Thoracic aorta (tissue), 2 donors: ENCODE measurements at regions not wholly inside any gene's neighbourhood (a gene's known extent, or its start where the extent isn't known, plus 50 kb on each side); places are given as distances from the start of the nearest gene placed in this dataset.

Experiments
- ATAC-seq: fragments of 150-250 bp; one replicate; pipeline ENCODE4 v1.8.0; 2017; ENCODE audit warnings: low read depth; ENCODE audit not compliant: insufficient number of reproducible peaks, low FRiP score
- DNase-seq: peaks from one replicate; pipeline ENCODE4 v3.0.0-alpha.2; 2020; ENCODE audit warnings: low spot score
- H3K27ac ChIP-seq, 2 donors: fragments of 200-600 bp; sonication (generic); 1 replicate in 1 of 2; 2 replicates in 1 of 2; pipeline ENCODE4 v1.5.1; 2016; ENCODE audit warnings: mild to moderate bottlenecking in 2 of 2, moderate library complexity in 2 of 2
- H3K27me3 ChIP-seq: fragments of 200-600 bp; sonication (generic); replicated peaks from 2 replicates; pipeline ENCODE4 v1.6.0; 2016; ENCODE audit warnings: mild to moderate bottlenecking; ENCODE audit not compliant: insufficient read depth
- H3K36me3 ChIP-seq: fragments of 200-600 bp; sonication (generic); one replicate; pipeline ENCODE4 v1.5.1; 2016
- H3K4me1 ChIP-seq, 2 donors: fragments of 200-600 bp; sonication (generic); 1 replicate in 1 of 2; 2 replicates in 1 of 2; pipeline versions ENCODE4 v1.5.1 to v1.6.0; 2016; ENCODE audit warnings: low read depth in 2 of 2, mild to moderate bottlenecking in 1 of 2; ENCODE audit not compliant: control insufficient read depth in 1 of 2
- H3K4me3 ChIP-seq: fragments of 200-600 bp; sonication (generic); 2 replicates; pipeline ENCODE4 v1.5.1; 2016; ENCODE audit warnings: mild to moderate bottlenecking
- H3K9me3 ChIP-seq: fragments of 200-600 bp; sonication (generic); 2 replicates; pipeline ENCODE4 v1.5.1; 2016
- TF ChIP-seq, protein P1 (sequence below): fragments of 200-600 bp; sonication (generic); IDR thresholded peaks from one replicate; pipeline ENCODE4 v1.5.1; 2019; ENCODE audit warnings: antibody characterized with exemption

DNA sequence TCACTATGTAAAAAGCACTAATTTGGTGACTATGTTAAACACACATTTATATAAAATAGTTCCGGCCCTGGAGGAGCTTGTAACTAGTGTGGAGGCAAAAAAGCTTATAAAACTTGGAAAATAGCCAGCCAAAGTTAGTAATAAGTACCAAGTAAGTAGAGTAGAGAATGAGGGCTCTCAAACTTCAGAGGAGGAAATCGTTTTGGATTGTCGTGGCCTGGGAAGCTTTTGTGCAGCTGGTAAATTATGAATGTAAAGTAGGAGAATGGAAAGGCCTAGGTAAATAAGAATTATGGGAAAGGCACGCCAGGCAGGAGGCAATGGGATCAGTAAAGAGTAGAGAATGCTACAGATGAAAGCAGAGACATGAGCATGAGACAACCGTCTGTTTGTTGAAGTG is 832.7 kb upstream of the ZNF608 start:
- Histone ChIP-seq H3K27ac (no peak overlapping the region), H3K4me3 (no peak overlapping the region), H3K27me3 (no peaks in the 10 kb centered on the region), H3K4me1 (peaks cover 37 to 60% of the 10 kb centered on the region in 2 donors), H3K9me3 (no peaks in the 10 kb centered on the region), H3K36me3 (no peaks in the 10 kb centered on the region)
- TF ChIP-seq, protein P1, sequence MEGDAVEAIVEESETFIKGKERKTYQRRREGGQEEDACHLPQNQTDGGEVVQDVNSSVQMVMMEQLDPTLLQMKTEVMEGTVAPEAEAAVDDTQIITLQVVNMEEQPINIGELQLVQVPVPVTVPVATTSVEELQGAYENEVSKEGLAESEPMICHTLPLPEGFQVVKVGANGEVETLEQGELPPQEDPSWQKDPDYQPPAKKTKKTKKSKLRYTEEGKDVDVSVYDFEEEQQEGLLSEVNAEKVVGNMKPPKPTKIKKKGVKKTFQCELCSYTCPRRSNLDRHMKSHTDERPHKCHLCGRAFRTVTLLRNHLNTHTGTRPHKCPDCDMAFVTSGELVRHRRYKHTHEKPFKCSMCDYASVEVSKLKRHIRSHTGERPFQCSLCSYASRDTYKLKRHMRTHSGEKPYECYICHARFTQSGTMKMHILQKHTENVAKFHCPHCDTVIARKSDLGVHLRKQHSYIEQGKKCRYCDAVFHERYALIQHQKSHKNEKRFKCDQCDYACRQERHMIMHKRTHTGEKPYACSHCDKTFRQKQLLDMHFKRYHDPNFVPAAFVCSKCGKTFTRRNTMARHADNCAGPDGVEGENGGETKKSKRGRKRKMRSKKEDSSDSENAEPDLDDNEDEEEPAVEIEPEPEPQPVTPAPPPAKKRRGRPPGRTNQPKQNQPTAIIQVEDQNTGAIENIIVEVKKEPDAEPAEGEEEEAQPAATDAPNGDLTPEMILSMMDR: no peak
- ATAC-seq: no peak
- no peak for DNase-seq

DNA sequence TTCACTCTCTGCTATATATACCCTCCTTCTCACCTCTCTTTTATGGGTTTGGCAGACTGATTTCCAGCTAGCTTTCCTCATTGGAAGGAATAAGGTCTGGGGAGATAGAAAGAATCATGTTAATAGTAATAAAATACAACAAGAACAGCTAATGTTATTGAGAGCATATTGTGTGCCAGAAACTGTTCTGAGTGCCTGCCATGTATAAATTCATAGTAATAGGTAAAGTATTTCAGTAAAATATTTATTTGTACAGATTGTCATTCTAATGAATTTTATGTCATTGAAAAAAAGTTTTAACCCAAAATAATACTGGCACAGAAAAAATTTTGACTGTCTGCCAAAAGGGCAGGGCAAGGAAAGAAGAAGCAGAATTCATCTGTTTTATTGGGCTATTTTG is 834.9 kb upstream of the ZNF608 start:
- H3K36me3 ChIP-seq: no peaks in the 10 kb centered on the region
- no peak overlapping the region for H3K4me3 ChIP-seq
- no peak overlapping the region for H3K27ac ChIP-seq
- TF ChIP-seq, protein P1: no peak
- DNase-seq (no peak), ATAC-seq (no peak)
- H3K4me1 ChIP-seq: peaks cover 30 to 49% of the 10 kb centered on the region in 2 donors
- H3K9me3 ChIP-seq: no peaks in the 10 kb centered on the region
- H3K27me3 ChIP-seq: no peaks in the 10 kb centered on the region

DNA sequence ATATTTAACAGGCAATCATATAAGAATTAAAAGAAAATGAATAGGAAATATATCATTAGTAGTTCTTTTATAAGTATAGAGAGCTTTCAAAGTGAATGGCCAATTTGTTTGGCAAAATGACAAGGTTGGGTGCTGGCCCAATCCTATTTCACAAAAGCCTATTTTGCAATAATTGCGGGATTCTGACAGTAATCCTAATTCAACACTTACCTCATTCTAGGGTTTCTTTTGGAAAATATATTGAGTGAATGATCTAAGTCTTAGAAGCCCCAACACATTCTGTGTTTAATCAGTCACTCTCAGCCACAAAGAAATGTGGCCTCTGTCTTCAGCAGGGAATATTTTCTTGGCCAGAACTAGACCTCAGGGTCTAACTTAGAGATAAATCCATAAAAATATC is 835.9 kb upstream of the ZNF608 start:
- Histone ChIP-seq H3K4me3 (no peak overlapping the region), H3K36me3 (no peaks in the 10 kb centered on the region), H3K9me3 (no peaks in the 10 kb centered on the region), H3K27me3 (no peaks in the 10 kb centered on the region), H3K27ac (no peak overlapping the region), H3K4me1 (peaks cover 27 to 42% of the 10 kb centered on the region in 2 donors)
- DNase-seq: no peak
- TF ChIP-seq, protein P1: no peak
- no peak for ATAC-seq

DNA sequence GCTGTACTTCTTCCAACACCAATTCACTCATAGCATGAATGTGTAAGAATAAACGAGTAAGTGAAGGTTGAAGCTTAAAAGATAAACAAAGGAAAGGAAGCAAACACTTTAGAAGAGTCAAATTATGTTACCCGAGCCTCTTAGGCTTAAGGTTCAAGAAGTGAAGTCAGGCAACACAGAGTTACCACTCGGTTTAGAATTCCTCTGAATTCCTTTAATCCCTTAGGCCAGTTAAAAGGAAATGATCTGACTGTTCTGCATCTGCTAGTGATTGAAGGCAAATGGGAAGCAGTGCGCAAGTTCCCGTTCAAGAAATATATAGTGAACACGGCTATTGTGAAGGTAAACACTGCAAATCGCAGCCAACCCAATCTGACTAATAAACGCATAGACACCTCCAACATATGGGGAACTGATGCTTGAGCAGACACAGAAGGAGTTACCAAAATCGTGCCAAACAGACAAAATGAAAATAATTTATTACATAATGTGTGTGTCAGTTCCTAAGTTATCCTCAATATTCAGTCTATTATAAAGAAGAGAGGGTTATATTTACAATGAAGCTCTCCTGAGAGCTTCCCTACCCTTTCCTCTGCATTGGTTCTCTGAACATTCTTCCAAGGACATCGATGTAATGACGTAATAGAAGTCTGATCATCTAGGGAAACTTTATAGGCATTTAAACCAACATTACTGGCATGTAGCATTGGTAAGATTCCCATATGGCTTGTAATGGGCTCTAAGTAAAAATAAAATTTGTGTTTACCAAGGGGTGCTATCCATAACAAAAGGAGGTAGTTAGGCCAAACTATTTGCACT is 837.1 kb upstream of the ZNF608 start:
- no peak overlapping the region for H3K27ac ChIP-seq
- DNase-seq: no peak
- TF ChIP-seq, protein P1: no peak
- H3K36me3 ChIP-seq: no peaks in the 10 kb centered on the region
- ATAC-seq: no peak
- H3K4me1 ChIP-seq: peaks cover 27 to 42% of the 10 kb centered on the region in 2 donors
- H3K4me3 ChIP-seq: no peak overlapping the region
- H3K27me3 ChIP-seq: no peaks in the 10 kb centered on the region
- no peaks in the 10 kb centered on the region for H3K9me3 ChIP-seq

DNA sequence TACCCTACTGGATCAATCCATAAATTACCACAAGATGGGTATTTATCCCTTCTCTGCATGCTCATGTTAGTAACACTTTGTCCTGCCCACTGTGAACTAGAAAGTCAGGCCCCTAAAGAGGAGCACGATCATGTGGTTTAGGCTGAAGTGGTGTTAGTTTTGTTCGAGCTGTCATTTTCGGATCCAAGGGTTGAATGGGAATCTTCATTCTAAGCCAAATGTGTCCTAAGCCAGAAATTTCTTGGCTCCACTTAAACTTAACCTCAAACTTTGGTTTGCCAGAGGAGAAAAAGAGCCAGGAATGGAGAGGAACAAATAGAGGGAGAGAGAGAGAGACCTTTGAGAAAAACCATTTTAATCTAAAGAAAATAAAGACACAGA is 837.7 kb upstream of the ZNF608 start:
- Histone ChIP-seq H3K9me3 (no peaks in the 10 kb centered on the region), H3K27ac (no peak overlapping the region), H3K4me1 (peaks cover 27 to 42% of the 10 kb centered on the region in 2 donors), H3K27me3 (no peaks in the 10 kb centered on the region), H3K36me3 (no peaks in the 10 kb centered on the region), H3K4me3 (no peak overlapping the region)
- ATAC-seq (no peak), DNase-seq (no peak)
- TF ChIP-seq, protein P1: no peak
